ENCODE measurements at regions not wholly inside any gene's neighbourhood (a gene's known extent, or its start where the extent isn't known, plus 50 kb on each side); places are given as distances from the start of the nearest gene placed in this dataset.

DNA sequence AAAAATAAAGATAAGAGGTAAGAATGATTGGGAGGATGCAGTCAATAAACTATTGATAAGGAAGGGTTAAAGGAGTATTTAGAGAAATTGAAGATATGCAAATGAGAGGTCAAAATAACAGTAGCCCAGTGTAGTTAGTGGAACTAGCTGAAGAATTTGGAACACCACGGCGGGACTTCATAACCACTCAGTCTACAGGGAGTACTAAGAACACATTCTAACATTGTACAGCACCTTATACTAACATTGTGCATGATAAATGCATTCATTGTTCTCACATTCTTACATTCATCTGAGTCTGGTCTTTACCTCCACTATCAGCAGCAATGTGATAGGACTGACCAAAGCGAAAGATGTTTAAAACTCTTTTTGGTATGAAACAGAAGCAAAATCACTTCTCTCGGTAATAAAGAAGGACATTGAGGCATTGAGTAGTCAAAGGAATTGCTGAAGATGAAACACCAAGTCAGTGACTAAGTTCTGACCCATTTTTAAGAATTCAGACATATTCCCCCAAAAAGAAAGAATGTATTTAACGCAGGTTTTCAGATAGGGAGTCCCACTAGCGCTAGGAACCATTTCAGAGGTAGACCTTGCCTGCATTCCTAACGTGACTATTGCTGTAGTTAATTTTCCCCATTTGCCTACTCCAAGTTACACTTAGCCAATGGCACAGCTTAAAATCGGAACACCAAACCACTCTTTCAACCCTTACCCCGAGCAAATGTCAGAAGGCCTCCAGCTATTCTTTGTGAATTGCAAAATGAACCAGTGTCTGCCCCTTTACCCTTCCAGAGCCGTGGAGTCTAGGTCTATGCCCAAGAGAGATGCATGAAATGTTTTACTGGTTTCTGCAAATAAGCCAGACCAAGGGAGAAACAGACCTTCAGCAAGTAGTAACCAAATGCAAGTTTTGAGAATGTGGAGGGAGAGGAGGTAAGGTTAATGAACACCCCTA is 108.8 kb upstream of the IRF2BP2 start:
- DNase-seq (ENCODE audit: low read depth), result no peak

DNA sequence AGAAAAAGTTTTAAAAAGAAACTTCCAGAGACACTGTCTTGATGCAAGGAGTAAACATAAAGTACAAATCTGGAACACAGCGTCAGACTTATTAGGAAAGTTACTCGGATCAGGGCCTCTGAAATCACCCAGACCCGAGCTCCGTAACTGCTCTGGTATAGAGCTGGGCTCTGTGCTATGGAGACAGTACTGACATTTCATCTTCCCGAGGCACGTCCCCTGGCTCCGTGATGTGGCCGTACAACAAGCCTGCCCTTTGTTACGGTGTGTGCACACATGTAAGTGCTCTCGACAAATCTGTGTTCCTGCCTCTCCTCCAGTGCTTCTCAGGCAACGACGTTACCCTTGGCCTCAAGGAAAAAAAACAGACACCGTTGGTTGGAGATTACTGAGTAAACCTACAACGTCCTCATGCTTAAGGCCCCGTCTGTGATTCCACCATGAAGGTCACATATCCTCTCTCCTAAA is 107.0 kb upstream of the IRF2BP2 start:
- no peak for DNase-seq (ENCODE audit: low read depth)

DNA sequence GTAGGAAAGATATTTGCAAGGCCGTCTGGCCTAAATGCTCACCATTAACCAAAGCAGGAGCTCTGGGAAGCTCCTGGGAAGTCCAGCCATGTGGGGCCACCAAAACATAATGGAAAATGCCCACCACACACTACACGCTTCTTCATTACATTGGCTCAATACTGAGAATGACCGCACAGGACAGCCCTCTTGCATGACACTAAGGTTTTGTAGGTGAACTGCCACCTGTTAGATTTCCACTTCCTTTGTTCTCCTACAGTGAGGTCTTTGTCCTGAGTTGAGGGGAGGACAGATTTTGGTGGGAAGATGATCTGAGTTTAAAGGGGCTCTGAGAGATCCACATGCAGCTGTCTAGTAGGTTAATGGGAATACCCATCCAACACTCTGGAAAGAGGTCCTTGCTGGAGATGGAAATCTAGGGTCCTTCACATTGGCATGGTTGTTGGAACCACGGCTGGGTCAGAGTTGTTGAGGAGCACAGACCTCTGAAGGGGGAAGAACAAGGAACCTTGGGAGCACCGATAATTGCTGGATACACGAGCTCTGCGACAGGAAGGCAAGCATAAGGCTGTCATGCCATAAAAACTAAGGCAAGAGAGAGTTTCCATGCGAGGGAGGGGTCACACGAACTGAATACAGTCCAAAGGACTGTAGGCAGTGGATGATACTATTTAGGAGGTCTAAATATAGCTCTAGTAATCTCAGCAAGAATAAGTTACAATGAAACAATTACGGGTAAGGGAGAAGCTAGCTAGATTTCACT is 105.5 kb upstream of the IRF2BP2 start:
- DNase-seq (ENCODE audit: low read depth), result no peak

DNA sequence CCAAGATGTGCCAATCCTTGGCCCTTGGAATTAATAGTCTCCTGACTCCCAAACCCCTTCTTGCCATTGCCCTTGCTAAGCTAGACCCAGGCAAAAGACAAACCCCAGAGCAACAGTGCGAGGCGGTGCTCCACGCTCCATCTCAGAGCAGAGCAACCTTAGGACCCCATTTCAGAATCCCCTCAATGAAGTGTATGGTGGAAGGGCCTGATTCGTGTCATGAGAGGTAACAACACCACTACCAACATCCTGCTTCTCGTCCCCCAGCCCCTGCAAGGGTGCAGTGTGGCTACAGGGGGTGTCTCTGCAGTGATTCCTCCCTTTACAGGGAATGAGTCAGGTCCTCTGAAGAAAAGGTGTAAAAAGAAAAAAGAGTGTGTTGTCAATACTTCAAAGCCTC is 103.9 kb upstream of the IRF2BP2 start:
- DNase-seq (ENCODE audit: low read depth), result no peak

DNA sequence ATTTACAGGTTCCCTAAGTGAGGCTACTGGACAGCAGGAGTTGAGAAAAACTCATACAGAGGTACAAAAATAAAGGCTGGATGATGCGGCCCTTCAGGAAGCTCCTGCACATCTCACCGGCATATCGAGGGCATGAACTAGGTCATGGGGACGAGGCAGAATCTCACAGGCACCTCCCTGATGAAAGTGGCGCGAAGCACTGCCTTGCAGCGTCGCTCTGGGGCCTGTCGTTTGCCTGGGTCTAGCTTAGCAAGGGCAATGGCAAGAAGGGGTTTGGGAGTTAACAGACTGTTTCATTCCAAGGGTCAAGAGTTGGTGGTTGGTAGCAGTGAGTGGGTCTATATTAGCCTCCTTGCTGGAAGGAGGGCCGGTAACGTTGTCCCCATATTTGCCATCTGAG is 103.5 kb upstream of the IRF2BP2 start:
- no peak for DNase-seq (ENCODE audit: low read depth)

DNA sequence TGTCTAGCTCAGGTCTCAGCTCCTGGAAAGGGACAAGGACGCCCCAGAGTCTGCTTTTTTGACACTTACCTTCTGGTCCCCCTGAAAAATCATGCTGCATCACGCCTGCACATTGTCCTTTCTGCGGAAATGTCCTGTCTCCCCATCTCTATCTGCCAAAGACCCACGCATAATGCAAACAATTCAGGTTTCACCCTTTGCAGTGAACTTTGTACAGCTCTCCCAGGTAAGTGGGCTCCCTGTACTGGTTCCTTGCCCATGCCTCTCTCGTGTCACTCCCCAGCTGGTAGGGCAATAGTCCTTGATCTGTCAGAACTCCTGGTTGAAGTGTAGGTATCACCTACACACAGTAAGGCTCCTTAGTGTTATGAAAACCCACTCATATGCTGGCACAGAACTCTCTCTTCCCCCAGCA is 102.9 kb upstream of the IRF2BP2 start:
- no peak for DNase-seq (ENCODE audit: low read depth)

DNA sequence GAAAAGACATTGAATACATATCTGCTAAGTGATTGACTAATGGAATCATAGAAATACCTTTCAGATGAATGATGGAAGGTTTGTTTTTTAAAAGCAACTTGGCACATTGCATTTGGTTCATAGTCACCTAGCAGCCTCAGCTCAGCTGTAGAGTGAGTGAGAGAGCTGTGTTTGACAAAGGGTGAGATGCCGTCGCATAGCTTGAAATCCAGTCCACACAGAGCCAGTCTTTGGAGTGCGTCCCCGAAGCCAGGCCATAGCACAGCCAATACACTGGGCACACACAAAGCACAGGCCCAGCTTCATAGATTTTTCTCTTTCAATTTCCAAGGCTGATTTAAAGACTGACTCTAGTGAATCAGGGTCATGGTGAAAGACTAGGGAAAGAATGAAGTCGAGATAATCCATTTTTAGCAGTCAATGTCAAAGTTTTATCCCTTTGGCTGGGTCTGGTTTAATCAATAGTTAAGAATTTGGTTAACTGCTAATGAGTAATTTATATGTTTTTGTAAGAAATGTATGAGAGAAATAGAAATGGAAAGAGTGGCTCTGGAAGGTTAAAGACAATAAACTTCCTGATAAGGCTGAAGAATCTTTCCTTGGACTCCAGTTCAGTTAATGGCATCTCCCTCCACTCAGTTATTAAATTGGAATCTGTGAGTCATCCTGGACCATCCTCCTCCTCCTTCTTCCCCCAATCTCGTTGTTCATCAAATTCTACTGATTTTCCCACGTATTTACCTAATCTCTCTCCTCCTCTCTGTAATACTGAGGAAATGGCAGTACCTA is 101.2 kb upstream of the IRF2BP2 start:
- no peak for DNase-seq (ENCODE audit: low read depth)

DNA sequence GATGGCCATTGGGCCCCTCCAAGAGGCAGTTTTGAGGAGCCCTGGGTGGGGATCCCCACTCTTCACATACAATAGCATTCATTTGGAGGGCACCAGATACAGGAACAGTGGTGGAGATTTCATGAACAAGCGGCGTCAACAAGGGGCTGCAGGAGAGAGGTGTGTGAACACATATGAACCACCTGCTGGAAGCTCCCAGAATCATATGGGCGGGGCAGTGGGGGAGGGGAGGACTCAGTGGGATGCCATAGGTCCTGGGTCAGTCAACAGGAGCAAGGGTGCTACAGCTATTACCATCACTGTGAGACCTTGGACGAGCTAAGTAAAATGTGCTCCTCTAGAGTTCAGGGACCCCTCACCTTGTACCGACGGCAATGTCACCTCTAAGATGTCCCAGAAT is 100.4 kb upstream of the IRF2BP2 start:
- DNase-seq (ENCODE audit: low read depth), result no peak

DNA sequence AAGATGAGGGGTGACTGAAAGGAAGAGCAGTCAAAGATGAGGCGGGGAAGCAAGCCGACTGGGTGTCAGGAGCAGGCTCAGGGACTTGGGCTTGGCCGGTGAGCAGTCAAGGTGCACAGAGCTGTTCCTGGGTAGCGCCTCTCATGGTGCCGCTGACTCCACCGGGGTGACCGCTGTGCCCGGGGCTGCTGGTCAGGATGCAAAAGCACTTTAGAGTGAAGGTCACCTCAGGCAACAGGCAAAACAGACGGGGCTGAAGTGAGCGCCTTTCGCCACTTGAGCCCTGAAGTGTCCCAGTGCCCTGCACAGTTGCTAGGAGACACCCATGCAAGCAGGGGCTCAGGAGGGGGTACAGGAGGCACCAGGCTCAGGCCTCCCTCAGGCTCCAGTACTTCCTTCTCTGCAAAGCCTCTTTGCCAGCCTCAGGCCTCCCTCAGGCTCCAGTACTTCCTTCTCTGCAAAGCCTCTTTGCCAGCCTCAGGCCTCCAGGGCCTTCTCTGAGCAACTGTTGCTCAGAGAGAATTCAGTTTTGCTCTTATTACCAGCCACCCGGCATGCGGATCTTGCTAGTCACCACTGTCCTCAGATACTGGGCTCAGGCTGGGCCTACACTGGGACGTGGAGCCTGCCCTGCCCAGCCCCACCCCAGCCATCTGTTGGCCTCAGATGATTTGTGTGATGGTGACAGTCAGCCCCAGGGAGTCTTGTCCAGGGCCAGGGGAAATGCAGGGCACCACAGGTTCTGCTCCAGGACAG is 99.7 kb upstream of the IRF2BP2 start:
- DNase-seq (ENCODE audit: low read depth), result no peak

DNA sequence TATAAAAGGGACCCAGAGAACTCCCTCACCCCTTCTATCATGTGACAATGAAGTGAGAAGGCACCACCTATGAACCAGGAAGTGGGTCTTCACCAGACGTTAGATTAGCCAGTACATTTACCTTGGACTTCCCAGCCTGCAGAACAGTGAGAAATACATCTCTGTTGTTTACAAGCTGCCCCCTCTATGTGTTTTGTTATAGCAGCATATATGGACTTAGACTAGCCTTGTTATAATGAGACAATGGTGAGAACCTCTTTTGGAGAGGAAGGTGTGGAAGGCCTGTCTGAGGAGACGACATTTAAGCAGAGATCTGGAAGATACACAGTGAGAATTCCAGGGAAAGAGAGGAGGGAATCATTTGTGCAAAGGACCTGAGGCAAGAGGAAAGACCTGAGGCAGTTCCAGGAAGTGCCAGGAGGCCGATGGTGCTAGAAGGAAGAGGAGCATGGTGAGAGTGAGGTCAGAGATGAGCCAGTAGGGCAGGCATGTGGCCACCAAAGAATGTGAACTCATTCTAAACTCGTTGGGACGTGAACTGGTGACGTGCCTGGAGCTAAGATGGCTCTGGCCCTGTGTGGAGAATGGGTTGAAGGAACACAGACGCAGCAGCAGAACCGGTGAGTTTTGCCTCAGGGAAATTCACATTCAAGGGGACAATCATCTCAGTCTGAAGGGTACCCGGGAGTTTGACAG is 98.9 kb upstream of the IRF2BP2 start:
- no peak for DNase-seq (ENCODE audit: low read depth)

DNA sequence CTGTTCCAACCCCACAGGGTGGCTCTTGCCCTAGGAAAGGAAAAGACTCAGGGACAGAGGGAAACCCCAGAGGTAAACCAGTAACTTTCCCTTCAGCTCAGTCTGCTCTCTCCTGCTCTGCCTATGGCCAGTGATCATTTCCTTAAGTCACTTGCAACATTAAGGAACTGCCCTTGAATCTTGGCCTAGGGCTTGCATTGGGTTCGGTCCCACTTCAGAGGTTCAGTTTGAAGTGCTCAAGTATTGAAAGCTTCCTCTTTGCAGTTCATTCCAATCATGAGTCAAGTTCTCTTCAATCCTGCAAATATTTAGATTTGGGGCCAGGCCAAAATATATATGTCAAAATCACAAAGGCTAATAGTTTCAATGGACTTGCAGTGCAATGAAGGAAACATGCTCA is 97.7 kb upstream of the IRF2BP2 start:
- DNase-seq (ENCODE audit: low read depth), result no peak

DNA sequence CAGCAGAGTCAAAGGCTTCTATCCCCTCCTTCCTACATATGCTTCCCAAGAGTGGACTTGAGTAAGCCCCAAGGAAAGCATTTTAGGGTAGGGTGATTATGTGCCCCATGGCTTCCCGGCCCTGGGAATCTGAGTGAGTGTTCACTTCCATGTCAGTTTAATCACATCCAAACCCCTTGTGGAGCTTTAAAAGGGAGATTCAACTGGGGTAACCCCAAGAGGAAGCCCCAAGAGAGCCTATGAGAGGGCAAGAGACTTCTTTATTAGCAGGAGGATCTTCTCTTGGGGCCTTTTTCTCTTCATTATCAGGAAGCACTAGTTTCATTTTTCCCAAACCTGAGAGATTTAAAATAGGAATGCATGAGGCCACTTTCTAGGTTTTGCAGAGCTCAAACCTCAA is 97.0 kb upstream of the IRF2BP2 start:
- DNase-seq (ENCODE audit: low read depth), result no peak

DNA sequence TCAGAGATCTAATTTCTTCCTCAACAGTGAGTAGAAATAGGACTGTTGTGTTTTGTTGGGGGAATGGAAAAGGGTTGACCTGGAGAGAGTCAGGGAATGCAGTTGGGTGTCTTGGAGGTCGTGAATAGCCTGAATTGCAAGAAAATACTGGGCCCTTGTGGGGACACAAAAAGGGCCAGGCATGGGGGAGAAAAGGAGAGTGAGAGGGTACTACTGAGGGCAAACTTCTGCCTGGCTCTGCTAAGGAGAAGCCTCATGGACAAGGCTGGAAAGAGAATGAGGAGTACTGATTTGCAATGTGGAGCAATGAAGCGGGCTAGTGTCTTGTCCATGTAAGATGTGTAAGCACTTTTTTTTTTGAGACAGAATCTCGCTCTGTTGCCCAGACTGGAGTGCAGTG is 96.2 kb upstream of the IRF2BP2 start:
- DNase-seq (ENCODE audit: low read depth), result no peak

DNA sequence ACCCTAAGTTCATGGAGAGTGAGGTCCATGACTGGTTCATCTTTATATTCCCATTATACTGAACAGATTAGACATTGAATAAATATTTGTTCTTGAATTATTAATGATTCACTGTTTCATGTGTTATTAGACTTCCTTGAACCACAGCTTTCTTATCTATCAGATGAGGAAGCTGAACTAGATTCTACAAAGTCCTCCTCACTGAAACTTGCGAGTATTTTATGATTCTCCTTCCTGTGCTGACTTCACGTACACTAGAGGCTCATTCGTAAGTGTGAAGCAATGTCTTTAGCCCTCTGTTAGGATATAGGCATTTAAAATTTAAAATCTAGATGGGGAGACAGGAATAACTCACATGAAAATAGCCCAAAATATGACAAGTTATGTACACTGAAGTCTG is 95.6 kb upstream of the IRF2BP2 start:
- DNase-seq (ENCODE audit: low read depth), result no peak

DNA sequence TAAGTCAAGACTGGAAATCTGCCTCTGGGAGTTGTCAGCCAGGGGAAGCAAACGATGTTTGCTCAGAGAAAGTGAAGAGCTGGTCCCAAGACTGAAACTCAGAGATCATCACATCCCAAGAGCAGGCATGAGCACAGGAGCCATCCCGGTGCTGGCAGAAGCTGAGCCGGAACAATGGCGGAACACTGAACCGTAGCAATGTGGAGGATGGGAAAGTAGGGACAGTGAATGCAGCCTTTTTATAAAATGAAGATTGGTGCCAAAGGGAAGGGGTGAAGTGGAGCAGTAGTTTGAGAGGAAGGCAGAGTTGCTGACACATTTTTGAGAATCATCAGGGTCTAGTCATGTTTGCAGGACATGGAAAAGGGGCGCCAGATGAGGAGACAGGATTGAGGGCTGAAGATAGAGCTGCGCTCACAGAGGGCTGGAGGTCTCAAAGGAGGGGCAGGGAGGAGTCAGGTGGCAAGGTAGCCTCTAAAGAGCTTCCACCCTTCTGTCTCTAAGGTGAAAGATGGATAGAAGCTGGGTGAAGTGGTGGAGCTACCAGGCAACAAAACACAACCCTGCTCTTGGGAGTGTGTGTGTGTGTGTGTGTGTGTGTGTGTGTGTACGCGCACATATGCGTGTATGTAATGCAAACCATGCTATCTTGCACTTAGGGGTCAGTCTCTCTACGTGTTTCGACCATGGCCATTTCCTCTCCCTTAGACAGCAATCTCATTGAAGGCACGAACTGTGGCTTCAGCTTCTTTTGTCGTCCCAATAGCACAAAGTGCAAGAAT is 94.3 kb upstream of the IRF2BP2 start:
- no peak for DNase-seq (ENCODE audit: low read depth)

DNA sequence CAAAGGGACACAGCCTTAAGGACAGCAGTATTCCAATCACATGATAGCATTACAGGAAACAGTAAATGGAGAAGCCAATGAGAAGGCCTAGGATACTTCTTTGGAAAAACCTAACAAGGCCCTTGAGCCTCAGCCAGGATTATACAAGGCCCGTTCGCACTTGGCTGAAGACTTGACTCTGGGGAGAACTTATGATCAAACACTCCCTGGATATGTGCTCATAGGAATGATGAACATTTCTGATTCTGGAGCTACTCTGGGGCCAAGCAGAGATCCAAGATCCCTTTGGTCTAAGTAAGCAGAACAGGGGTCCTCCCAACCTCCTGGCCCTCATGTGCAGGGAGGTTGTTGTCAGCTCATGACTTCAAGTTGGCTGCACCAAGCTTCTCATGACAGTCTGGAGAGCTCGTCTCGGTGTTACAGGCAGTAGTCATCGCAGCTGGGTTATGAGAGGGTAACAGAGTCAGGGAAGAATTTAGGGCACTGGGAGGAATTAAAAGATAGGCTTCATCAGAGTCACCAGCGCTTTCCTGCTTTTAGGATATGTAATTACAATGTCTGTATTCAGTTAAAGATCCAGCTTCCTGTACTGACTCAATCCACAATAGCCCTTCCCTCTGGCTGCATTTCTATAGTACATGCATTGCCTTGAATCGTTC is 92.5 kb upstream of the IRF2BP2 start:
- DNase-seq (ENCODE audit: low read depth), result no peak

DNA sequence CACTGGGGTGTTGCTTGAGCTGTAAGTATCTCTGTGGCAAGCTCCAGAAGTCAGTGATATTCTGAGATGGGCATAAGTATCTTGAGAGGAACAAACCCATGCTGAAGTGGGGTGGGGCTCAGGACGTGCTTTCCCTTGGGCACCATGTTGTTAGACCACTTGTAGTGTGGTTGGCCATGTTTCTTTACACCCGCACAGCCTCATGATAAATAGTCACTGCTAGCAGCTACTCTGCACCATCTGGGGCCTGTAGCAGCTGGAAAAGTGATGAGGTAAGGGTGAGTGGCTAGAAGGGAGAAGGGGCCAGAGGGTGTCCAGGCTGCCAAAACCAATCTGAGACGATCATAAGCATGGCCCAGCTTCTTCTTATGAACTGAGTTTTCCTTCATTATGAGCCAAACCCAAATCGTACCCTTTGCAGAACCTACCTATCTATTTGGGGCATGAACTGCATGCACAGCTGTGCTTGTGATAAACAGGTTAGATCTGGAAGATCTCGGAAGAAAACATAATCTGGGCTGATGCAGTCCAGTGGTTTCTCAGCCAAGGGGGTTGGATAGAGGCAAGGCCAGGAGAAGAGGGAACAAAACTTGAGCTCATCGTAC is 91.9 kb upstream of the IRF2BP2 start:
- DNase-seq (ENCODE audit: low read depth), result no peak

DNA sequence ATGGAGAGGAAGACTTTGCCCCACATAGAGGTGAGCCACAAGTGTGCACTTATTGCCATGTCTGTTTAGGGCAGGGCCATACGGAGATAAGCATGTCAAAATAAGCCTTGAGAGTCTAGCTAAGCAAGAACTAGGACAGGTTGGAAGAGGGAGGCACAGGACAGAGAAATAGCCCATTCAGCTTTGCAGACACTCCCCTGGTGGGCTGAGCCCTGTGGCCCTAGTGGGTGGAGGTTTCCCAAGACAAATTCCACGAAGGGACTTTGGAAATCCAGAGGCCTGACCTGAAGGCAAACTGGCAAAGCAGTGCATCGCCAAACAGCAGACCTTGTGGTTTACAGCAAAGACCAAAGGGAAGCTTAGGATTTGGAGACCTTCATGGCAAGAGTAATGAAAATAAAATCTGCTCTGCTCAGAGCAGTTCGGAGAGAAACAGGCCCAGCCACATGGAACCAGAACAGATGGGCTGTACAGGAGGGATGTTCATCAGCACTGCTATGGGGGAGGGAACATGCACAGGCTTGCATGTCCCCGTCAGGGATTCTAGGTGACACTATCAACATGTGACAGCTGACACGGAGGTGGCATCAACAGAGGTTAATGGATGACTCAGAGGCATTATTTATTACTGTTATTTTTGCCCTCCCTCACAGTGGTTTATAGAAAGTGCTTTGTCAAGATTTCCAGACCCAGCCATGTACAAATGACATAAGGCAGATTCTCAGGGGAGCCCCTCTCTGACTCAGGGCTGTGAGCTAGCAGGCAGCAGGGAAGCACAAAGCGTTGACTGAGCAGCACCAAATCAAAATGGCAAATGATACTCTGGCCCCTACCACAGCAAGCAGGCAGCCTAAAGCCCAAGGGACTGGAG is 90.1 kb upstream of the IRF2BP2 start:
- DNase-seq (ENCODE audit: low read depth), result no peak

Data from HS-27A (cell line).